Transverse colon (tissue), 4 donors: ENCODE measurements at regions not wholly inside any gene's neighbourhood (a gene's known extent, or its start where the extent isn't known, plus 50 kb on each side); places are given as distances from the start of the nearest gene placed in this dataset.

ENCODE experiments used
- DNase-seq: peaks from one replicate; pipeline ENCODE4 v3.0.0-alpha.2; 2019
- H3K27ac ChIP-seq, 4 donors: fragments of 200-600 bp; sonication (generic); 2 replicates each; pipeline ENCODE4 v1.5.1; 2016 to 2018; ENCODE audit warnings: inconsistent platforms in 4 of 4
- H3K27me3 ChIP-seq: fragments of 200-600 bp; sonication (generic); 2 replicates; pipeline ENCODE4 v1.5.1; 2017; ENCODE audit warnings: inconsistent platforms
- H3K36me3 ChIP-seq, 4 donors: fragments of 200-600 bp; sonication (generic); 2 replicates each; pipeline ENCODE4 v1.5.1; 2017 to 2019; ENCODE audit warnings: inconsistent platforms in 4 of 4
- H3K4me1 ChIP-seq, 4 donors: fragments of 200-600 bp; sonication (generic); 2 replicates each; pipeline ENCODE4 v1.5.1; 2017 to 2020; ENCODE audit warnings: inconsistent platforms in 4 of 4
- H3K4me3 ChIP-seq, 4 donors: fragments of 200-600 bp; sonication (generic); 1 replicate in 1 of 4; 2 replicates in 3 of 4; pipeline versions ENCODE4 v1.5.1 to v1.6.1; 2017 to 2019; ENCODE audit warnings: inconsistent platforms in 4 of 4
- H3K9me3 ChIP-seq, 2 donors: fragments of 200-600 bp; sonication (generic); 2 replicates each; pipeline ENCODE4 v1.5.1; 2017 to 2019; ENCODE audit warnings: inconsistent platforms in 2 of 2
- EP300 ChIP-seq: sonication (generic); formaldehyde crosslinking; IDR thresholded peaks from one replicate; pipeline ENCODE4 v1.6.1; 2017; ENCODE audit warnings: antibody characterized with exemption, low read depth
- POLR2A ChIP-seq: fragments of 450-650 bp; IDR thresholded peaks from one replicate; pipeline ENCODE4 v1.6.1; 2016; ENCODE audit warnings: antibody characterized with exemption, mild to moderate bottlenecking, moderate library complexity
- POLR2AphosphoS5 ChIP-seq, 3 donors: sonication (generic); formaldehyde crosslinking; IDR thresholded peaks; one replicate each; pipeline ENCODE4 v1.6.1; 2016; ENCODE audit warnings: antibody characterized with exemption in 3 of 3
- WGBS, 2 donors: methylation state at CpG; one replicate each; pipeline ENCODE4 v1.1.5; 2018; ENCODE audit warnings: low coverage in 1 of 2; 5-methylcytosine and 5-hydroxymethylcytosine counted together
- in situ Hi-C, 4 donors: fragments of 200-750 bp; cut with MboI; loops; one replicate each; pipeline versions ENCODE4 v1.15.0 to v1.15.1; 2017; ENCODE audit warnings: low sequenced_read_pairs in 3 of 4, low pct_ligation_motif_present in 1 of 4, low pct_unique_long_range_greater_than_20kb in 1 of 4
- intact Hi-C: fragments of 100-400 bp; cut with DNase I; formaldehyde crosslinking; loops from one replicate; pipeline ENCODE4 v1.15.1; 2023; ENCODE audit warnings: low total_unique reads
- TF ChIP-seq, protein P1 (sequence below), 5 experiments: fragments of 200-600 bp in 3 of 5; fragments of 450-650 bp in 2 of 5; sonication (generic) in 3 of 5; IDR thresholded peaks; 1 replicate in 2 of 5; 2 replicates in 3 of 5; pipeline ENCODE4 v1.5.1; 2016 to 2017; ENCODE audit warnings: antibody characterized with exemption in 5 of 5, inconsistent platforms in 3 of 5, mild to moderate bottlenecking in 2 of 5, moderate library complexity in 1 of 5

GRCh38 chr5:58393716-58394115 lies 66.2 kb downstream of the PLK2 start:
- TF ChIP-seq, protein P1, sequence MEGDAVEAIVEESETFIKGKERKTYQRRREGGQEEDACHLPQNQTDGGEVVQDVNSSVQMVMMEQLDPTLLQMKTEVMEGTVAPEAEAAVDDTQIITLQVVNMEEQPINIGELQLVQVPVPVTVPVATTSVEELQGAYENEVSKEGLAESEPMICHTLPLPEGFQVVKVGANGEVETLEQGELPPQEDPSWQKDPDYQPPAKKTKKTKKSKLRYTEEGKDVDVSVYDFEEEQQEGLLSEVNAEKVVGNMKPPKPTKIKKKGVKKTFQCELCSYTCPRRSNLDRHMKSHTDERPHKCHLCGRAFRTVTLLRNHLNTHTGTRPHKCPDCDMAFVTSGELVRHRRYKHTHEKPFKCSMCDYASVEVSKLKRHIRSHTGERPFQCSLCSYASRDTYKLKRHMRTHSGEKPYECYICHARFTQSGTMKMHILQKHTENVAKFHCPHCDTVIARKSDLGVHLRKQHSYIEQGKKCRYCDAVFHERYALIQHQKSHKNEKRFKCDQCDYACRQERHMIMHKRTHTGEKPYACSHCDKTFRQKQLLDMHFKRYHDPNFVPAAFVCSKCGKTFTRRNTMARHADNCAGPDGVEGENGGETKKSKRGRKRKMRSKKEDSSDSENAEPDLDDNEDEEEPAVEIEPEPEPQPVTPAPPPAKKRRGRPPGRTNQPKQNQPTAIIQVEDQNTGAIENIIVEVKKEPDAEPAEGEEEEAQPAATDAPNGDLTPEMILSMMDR (IDR thresholded peaks at IDR 0.05) = no peak
- TF ChIP-seq POLR2AphosphoS5 (IDR thresholded peaks at IDR 0.05) (no peak), EP300 (no peak), POLR2A (no peak)
- H3K4me3 ChIP-seq = no peak overlapping the region
- no peak for DNase-seq
- WGBS, 2 donors = 34 to 80% methylated on average over 1 to 5 of the region's 5 CpGs
- H3K4me1 ChIP-seq = no peaks in the 10 kb centered on the region
- no peaks in the 10 kb centered on the region for H3K27me3 ChIP-seq
- intact Hi-C loops (no loop called here), in situ Hi-C loops (no loop called here)
- H3K9me3 ChIP-seq = no peaks in the 10 kb centered on the region
- no peaks in the 10 kb centered on the region for H3K36me3 ChIP-seq
- H3K27ac ChIP-seq = no peak overlapping the region

DNA sequence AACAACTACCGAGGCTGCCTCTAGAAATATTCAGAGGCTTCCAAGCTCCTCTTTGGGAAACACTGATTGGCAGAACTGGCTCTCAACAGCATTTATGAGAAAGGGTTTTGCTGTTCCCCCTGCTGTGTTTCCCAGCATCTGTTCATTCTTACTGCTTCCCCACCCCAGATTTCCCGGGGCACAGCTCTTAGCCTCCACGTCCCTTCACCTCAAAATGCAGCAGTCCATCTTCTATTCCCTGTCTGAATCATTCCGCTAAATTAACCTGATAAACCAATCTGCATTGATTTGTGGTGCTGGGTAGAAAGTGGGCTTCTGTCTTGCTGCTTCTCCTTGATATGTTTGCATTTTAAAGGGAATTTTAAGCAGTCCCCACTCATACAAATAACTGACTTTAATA lies 67.4 kb downstream of the PLK2 start:
- Histone ChIP-seq H3K4me3 (no peak overlapping the region), H3K27ac (no peak overlapping the region), H3K27me3 (no peaks in the 10 kb centered on the region), H3K9me3 (no peaks in the 10 kb centered on the region), H3K36me3 (no peaks in the 10 kb centered on the region), H3K4me1 (no peaks in the 10 kb centered on the region)
- WGBS, 2 donors = 81 to 85% methylated on average over 4 of the region's 4 CpGs
- no peak for DNase-seq
- intact Hi-C loops = no loop called here
- TF ChIP-seq POLR2A (no peak), EP300 (no peak), POLR2AphosphoS5 (IDR thresholded peaks at IDR 0.05) (no peak)
- TF ChIP-seq, protein P1 (IDR thresholded peaks at IDR 0.05) = no peak
- in situ Hi-C loops = no loop called here

DNA sequence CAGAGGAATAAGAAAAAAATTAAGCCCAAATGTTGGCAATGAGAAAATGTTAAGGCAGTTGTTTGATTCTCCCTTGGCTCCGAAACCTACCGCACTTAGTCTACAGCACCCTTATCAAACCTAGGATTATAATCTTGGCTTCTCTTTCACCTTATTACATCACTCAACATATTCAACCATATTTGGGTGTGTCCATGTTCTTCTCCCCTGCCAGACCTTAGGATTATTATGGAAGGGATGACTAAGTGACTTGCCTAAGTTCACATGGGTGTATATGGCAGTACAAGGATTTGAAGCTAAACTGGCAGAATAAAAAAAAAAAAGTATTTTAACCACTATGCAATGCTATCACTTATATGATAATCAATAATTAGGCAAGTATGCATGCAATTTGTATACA lies 76.4 kb downstream of the PLK2 start:
- H3K9me3 ChIP-seq = peaks cover 4 to 7% of the 10 kb centered on the region in 2 donors
- H3K27me3 ChIP-seq = no peaks in the 10 kb centered on the region
- intact Hi-C loops = no loop called here
- 92 to 96% methylated on average over 2 of the region's 2 CpGs for WGBS, 2 donors
- no peak overlapping the region for H3K4me3 ChIP-seq
- no peaks in the 10 kb centered on the region for H3K4me1 ChIP-seq
- no peak overlapping the region for H3K27ac ChIP-seq
- no peaks in the 10 kb centered on the region for H3K36me3 ChIP-seq
- DNase-seq = no peak
- in situ Hi-C loops = no loop called here
- TF ChIP-seq EP300 = no peak
- TF ChIP-seq, protein P1 (IDR thresholded peaks at IDR 0.05) = no peak
- no peak for TF ChIP-seq POLR2A
- TF ChIP-seq POLR2AphosphoS5 (IDR thresholded peaks at IDR 0.05) = no peak

- no peak for DNase-seq
- in situ Hi-C loops = no loop called here
- Histone ChIP-seq H3K4me1 (no peaks in the 10 kb centered on the region), H3K27me3 (no peaks in the 10 kb centered on the region), H3K9me3 (peaks cover 5 to 7% of the 10 kb centered on the region in 2 donors), H3K4me3 (no peak overlapping the region), H3K36me3 (no peaks in the 10 kb centered on the region), H3K27ac (no peak overlapping the region)
- TF ChIP-seq POLR2AphosphoS5 (IDR thresholded peaks at IDR 0.05) (no peak), POLR2A (no peak), EP300 (no peak)
- TF ChIP-seq, protein P1 (IDR thresholded peaks at IDR 0.05) = no peak
- WGBS, 2 donors = 71 to 78% methylated on average over 4 of the region's 4 CpGs
- intact Hi-C loops = no loop called here
Observed at GRCh38 chr5:58382131-58382534, 77.8 kb downstream of the PLK2 start.
